H1 (cell line): ENCODE measurements at regions not wholly inside any gene's neighbourhood (a gene's known extent, or its start where the extent isn't known, plus 50 kb on each side); places are given as distances from the start of the nearest gene placed in this dataset.

Experiments
- TF ChIP-seq, protein P1 (sequence below): fragments of 300-600 bp; sonication (generic); IDR thresholded peaks from 2 replicates; pipeline ENCODE4 v1.7.1; 2012; ENCODE audit warnings: low read length, moderate library complexity, mild to moderate bottlenecking, inconsistent platforms; ENCODE audit not compliant: insufficient replicate concordance

DNA sequence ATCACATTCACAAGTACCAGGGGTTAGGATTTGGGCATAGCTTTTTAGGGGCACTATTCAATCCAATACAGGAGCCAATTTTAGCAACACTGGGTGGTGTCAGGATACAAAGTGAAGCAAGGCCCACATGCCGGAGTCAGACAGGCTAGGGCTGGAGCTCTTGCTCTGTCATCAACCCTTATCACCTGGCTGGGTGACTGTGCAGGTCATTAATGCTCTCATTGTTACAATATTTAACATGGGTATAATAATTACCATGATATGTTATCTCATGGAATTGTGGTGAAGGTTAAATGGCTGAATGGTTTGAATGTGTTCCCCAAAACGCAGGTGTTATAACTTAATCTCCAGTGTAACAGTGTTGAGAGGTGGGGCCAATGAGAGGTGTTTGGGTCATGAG lies 143.3 kb upstream of the THY1 start (continued):
- TF ChIP-seq, protein P1, sequence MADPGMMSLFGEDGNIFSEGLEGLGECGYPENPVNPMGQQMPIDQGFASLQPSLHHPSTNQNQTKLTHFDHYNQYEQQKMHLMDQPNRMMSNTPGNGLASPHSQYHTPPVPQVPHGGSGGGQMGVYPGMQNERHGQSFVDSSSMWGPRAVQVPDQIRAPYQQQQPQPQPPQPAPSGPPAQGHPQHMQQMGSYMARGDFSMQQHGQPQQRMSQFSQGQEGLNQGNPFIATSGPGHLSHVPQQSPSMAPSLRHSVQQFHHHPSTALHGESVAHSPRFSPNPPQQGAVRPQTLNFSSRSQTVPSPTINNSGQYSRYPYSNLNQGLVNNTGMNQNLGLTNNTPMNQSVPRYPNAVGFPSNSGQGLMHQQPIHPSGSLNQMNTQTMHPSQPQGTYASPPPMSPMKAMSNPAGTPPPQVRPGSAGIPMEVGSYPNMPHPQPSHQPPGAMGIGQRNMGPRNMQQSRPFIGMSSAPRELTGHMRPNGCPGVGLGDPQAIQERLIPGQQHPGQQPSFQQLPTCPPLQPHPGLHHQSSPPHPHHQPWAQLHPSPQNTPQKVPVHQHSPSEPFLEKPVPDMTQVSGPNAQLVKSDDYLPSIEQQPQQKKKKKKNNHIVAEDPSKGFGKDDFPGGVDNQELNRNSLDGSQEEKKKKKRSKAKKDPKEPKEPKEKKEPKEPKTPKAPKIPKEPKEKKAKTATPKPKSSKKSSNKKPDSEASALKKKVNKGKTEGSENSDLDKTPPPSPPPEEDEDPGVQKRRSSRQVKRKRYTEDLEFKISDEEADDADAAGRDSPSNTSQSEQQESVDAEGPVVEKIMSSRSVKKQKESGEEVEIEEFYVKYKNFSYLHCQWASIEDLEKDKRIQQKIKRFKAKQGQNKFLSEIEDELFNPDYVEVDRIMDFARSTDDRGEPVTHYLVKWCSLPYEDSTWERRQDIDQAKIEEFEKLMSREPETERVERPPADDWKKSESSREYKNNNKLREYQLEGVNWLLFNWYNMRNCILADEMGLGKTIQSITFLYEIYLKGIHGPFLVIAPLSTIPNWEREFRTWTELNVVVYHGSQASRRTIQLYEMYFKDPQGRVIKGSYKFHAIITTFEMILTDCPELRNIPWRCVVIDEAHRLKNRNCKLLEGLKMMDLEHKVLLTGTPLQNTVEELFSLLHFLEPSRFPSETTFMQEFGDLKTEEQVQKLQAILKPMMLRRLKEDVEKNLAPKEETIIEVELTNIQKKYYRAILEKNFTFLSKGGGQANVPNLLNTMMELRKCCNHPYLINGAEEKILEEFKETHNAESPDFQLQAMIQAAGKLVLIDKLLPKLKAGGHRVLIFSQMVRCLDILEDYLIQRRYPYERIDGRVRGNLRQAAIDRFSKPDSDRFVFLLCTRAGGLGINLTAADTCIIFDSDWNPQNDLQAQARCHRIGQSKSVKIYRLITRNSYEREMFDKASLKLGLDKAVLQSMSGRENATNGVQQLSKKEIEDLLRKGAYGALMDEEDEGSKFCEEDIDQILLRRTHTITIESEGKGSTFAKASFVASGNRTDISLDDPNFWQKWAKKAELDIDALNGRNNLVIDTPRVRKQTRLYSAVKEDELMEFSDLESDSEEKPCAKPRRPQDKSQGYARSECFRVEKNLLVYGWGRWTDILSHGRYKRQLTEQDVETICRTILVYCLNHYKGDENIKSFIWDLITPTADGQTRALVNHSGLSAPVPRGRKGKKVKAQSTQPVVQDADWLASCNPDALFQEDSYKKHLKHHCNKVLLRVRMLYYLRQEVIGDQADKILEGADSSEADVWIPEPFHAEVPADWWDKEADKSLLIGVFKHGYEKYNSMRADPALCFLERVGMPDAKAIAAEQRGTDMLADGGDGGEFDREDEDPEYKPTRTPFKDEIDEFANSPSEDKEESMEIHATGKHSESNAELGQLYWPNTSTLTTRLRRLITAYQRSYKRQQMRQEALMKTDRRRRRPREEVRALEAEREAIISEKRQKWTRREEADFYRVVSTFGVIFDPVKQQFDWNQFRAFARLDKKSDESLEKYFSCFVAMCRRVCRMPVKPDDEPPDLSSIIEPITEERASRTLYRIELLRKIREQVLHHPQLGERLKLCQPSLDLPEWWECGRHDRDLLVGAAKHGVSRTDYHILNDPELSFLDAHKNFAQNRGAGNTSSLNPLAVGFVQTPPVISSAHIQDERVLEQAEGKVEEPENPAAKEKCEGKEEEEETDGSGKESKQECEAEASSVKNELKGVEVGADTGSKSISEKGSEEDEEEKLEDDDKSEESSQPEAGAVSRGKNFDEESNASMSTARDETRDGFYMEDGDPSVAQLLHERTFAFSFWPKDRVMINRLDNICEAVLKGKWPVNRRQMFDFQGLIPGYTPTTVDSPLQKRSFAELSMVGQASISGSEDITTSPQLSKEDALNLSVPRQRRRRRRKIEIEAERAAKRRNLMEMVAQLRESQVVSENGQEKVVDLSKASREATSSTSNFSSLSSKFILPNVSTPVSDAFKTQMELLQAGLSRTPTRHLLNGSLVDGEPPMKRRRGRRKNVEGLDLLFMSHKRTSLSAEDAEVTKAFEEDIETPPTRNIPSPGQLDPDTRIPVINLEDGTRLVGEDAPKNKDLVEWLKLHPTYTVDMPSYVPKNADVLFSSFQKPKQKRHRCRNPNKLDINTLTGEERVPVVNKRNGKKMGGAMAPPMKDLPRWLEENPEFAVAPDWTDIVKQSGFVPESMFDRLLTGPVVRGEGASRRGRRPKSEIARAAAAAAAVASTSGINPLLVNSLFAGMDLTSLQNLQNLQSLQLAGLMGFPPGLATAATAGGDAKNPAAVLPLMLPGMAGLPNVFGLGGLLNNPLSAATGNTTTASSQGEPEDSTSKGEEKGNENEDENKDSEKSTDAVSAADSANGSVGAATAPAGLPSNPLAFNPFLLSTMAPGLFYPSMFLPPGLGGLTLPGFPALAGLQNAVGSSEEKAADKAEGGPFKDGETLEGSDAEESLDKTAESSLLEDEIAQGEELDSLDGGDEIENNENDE: no peak
